HG02678 (cell line): ENCODE measurements at regions not wholly inside any gene's neighbourhood (a gene's known extent, or its start where the extent isn't known, plus 50 kb on each side); places are given as distances from the start of the nearest gene placed in this dataset.

ENCODE experiments used
- ATAC-seq: cut with Tn5 transposase; IDR thresholded peaks from one replicate; pipeline ENCODE4 v1.9.1; 2021; ENCODE audit warnings: mild to moderate bottlenecking, moderate library complexity; ENCODE audit not compliant: unreplicated experiment

DNA sequence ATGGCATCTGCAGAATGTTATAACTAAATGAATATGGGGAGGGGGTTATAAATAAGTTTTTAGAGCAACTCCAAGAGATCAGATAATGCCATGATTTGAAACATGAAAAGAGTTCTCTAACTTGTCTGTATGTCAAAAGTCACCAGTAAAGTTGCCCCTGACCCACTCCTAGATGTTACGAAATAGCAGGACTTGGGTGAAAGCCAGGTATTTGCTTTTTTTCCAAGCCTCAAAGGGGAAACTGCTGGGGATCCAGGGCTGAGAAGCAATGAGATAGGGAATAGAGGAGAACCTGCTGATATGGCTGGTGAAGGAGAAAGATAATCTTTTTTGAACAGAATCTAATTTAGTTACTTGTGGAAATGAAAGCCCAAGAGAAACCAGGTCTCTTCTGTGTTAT, 191.5 kb upstream of the CDH20 start:
- no peak for ATAC-seq

DNA sequence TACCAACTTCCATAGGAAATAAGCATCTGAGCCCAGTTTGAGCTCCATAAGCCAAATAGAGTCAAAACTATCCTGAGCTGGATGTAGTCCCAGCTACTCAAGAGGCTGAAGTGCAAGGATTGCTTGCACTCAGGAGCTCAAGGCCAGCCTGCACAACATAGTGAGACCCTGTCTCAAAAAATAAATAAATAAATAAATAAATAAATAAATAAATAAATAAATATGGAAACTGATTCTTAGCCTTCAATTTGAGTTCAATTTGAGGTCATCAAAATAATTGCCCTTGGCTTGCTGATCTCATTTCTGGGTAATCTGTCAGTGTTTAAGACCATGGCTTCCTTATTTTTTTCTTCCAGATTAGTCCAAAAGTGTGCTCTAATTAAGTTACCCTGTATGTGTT, 184.9 kb upstream of the CDH20 start:
- no peak for ATAC-seq

DNA sequence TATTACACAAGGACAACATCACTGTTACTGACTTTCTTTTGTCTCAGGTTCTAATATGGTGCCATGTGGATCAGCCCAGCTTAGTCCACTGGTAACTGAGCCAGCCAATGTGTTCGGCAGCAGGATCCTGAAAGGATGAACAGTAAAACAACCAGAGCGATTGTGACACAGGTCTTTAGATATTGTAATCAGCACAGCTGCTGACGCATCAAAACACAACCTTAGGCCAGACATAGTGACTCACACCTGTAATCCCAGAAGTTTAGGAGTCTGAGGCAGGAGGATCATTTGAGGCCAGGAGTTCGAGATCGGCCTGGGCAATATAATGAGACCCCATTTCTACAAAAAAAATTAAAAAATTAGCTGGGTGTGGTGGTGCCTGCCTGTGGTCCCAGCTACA, 183.4 kb upstream of the CDH20 start:
- no peak for ATAC-seq

DNA sequence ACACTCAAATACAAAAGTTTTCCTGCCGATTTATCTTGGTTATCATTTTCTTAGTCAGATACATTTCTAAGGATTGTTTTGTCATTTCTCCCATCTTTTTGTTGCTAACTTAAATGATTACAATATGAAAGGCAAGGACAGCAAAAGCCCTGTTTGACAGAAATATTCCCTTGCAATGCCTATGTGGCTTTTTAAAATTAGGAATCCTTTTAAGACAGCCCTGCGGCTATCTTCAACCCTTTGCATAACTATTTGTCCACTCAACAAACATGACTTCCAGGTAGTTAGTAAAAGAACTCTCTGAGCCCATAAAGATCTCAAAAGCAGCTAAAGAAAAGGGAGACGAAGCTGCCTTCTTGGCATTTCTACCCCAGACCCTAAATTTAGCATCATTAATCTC, 179.7 kb upstream of the CDH20 start:
- no peak for ATAC-seq

DNA sequence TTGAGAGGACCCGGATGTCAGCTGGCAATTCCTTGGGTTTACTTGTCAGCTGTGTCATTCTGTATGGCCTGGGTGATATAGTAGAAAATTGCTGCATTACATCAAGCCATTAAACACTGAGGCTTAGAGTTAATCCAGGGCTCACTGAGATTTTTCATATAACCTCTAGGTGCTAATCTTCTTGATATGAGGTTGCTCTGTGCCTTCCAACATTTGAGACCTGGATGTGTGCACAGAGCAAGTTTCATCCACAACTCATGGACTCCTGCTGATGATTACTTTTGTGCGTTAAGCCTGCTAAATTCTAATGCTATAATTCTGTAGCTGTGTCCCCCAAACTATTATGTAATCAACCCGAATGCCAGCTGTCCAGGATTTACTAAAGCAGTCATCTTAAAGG, 178.4 kb upstream of the CDH20 start:
- no peak for ATAC-seq

DNA sequence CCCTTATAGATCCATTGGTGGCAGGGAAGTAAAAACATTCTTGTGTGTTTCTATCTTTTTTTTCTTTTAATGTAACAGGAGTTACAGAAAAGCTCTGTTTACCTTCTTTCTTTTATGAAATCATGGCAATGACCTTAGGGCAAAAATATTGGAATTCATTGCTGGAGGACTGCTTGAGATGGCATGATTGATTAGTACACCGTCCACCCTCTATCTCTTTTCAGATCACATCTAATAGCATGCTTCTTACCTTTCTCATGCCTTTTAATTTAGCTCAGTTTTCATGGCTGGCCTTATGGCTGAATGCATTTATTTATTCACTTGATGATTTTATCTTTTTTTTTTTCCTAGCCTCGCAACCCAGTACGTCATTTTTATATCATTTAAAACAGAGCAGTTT, 177.6 kb upstream of the CDH20 start:
- no peak for ATAC-seq

DNA sequence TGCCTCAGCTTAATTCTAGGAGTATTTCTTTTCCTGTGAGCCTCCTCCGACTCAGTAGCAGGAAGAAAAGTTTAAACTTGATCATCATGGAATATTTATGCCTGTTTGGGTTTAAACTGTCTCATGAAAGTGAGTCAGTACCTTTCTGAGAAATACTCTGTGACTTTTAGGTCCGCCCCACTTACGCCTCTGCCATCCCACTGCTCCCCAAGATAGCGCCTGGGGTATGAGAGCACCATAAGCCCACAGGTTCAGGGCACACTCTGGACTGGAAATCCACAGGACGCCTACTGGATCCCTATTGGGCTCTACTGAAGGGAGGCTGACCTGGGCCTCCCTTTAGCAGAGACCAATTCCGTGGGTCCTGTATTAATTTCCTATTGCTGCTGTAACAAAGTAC, 175.8 kb upstream of the CDH20 start:
- ATAC-seq: no peak

DNA sequence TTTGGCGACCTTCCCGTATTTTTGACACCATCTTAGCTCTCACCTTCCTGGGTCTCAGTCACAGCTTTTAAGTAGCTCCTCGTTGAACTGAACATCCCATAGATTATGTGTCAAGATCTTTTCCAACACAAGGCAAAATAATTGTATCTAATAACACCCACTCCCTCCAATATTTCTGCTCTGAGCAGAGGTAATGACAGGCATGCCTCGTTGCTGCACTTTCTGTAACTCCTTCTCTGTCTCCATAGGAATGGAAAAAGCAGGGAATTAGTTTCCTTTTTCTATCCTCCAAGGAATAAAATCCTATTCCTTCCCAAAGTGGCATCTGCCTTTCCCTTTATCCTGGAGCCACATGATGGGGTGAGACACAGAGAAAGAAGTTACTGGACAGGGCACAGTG, 174.0 kb upstream of the CDH20 start:
- ATAC-seq: no peak

DNA sequence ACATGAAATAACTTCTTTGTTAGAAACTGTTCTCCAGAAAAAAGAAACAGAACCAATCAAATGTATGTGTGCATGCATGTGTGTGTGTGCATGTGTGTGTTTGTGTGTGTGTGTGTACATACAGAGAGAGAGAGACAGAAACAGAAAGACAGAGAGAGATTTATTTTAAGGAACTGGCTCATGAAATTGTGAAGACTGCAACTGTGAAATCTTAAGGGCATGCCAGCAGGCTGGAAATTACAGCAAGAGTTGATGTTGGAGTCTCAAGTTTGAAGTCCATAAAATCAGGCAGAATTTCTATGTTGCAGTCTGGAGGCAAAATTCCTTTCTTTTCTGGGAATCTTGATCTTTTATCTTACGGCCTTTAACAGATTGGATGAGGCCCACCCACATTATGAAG, 168.9 kb upstream of the CDH20 start:
- no peak for ATAC-seq

DNA sequence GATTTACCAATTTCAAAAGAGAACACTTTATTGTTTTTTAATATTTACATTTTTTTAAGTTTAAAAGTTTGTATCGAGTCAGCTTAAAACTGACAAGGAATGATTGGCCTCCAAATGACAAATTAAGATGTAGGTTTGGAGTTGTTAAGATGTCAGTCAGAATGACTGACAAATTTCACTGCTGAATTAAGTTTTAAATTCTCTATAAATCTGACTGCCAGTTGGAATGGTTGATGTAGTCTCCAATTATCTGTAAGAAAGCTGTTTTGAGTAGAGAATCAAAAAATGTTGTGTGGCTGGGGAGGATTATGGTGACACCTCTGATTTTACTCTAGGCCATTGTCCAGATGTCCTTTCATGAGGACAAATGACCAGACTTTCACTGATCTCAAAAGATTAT, 165.3 kb upstream of the CDH20 start:
- ATAC-seq: no peak

DNA sequence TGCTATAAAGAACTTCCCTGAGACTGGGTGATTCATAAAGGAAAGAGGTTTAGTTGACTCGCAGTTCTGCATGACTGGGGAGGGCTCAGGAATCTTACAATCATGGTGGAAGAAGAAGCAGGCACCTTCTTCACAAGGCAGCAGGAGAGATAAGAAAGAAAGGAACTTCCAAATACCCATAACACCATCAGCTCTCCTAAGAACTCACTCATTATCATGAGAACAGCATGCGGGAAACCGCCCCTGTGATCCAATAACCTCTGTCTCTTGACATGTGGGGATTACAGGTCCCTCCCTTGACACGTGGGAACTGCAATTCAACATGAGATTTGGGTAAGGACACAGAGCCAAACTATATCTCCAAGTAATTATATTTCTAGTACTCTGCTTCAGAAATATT, 163.8 kb upstream of the CDH20 start:
- ATAC-seq: no peak

DNA sequence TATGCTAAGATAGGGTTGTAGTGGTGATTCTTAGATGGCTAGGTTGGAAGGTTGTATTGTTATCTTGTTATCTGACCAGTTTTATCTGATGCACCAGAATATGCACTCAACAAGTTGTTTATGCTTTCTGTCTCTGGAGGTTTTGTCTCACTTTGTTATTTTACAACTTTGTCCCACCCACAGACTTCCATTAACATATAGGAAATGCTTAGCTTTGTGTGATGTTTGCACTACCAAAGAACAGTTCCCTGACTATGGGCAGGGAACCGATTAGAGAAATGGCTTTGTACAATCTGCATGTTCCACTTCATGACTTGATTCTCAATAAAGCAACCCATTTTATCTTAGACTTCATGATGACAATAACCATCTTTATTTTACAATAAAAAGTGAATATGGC, 160.6 kb upstream of the CDH20 start:
- ATAC-seq: no peak

DNA sequence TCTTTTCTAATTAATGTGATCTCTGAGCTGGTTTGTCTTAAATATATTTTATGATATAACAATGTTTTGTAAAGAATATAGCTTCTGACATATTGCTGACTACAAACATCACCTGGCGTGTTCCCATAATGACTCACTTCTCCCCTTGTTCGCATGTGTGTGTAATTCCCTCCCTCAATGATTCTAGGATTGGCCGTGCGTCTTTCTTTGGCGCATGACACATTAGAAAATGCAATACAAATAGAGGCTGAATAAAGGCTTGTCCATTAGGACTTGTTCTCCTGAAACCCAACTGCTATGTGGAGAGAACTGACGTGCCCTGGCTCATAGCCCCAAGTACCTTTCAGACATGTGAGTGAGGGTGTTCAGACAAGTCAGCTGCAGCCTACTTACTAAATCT, 159.7 kb upstream of the CDH20 start:
- ATAC-seq: no peak

DNA sequence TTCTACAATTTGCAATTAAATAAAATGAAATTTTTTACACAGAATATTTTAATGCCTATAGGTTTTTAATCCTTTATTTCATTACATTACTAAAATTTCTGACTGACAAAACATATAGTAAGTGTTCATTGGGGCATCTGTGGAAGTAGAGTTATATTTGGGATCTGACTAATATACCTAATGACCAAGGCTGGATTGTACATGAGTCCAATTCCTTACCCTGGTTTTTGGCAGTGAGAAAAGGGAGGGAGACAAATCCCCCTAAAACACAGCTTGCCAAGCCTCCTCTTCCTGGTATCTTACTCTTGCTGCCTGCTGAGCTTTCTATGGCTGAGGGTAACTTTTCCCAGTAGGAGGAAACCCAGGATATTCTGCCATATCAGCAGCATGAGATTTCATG, 149.4 kb upstream of the CDH20 start:
- ATAC-seq: no peak

DNA sequence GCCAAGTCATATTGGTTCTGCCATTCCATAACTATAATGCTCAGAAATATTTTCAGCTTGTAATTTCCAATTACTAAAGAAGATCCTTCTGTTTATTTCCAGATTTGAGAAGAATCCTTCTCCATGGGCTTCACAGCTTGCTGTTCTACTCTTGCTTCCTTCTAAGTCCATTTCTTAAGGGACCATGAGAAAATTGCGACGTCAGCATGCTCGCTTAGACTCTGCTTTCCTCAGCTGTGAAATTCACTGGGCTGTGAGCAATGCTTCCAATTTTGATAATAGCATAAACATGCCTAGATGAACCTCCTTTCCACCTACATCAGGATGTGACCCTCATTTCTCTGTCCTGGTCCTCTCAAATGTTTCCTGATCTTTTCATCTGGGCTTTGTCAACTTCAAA, 145.3 kb upstream of the CDH20 start:
- no peak for ATAC-seq

DNA sequence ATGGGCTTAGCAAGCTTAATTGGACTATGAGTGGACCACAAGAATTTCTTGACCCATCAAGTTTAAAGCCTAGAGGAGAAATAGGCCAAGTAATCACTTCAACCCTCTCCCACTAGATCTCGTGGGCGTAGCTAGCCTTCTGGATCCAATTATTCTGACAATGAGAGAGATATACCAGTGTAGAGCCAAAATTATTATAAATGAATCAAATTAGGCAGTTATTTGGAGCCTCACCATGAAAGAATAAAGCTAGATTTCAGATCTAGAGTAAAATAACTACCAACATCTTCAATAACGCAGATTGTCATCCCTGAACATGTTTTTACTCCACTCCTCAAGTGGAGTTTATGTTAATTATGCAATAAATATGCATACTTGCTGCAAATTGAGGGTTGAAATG, 143.9 kb upstream of the CDH20 start:
- no peak for ATAC-seq

DNA sequence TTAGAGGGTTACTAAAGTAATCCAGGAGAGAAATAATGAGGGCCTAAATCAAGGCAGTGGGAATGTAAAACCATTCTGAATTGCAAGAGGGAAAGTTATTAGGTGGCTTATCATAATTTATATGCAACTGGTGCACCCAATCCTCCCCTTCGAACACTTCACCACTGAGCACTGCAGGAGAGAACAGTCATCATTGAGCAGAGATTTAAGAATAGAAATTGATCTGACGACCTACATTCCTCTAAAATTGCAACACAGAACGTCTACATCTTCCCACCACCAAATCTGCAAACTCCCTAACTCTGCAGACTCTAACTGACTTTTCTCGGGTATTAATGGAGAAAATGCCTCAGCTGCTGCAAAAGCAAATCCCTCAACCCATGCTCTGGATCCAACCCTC, 138.5 kb upstream of the CDH20 start:
- no peak for ATAC-seq

DNA sequence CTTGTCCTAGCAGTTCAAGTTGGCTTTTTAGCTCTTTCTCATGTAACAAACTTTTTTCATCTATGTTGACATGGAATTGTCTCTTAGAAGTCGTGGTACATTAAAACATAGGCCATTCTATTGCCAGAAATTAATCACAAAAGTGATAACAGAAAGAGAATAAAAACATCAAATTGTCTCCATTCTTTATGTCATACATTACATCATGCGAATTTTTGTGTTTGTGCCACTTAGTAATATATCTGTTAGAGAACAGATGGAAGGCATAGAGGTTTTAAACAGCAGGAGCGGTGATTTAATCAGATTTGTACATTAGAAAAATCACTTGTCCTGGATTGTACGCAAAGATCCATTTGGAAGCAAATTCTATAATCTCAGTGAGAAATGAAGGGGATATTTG, 136.5 kb upstream of the CDH20 start:
- no peak for ATAC-seq

DNA sequence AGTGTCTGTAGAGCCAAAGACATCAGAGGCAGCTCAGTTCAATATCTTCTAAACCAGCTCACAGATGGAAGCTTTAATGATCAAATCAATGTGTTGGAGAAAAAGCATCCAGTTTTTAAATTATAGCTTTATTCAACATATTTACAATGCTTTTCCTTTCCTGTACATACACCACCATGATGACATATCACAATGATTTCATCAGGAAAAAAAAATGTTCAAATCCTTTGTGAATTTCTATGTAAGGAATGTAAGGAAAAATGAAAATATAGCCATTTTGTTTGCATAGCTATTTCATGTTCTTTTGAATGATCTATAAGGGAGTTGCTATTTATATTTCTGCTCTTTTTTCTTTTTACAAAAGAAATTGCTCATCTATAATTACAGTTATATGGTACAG, 134.7 kb upstream of the CDH20 start:
- no peak for ATAC-seq

DNA sequence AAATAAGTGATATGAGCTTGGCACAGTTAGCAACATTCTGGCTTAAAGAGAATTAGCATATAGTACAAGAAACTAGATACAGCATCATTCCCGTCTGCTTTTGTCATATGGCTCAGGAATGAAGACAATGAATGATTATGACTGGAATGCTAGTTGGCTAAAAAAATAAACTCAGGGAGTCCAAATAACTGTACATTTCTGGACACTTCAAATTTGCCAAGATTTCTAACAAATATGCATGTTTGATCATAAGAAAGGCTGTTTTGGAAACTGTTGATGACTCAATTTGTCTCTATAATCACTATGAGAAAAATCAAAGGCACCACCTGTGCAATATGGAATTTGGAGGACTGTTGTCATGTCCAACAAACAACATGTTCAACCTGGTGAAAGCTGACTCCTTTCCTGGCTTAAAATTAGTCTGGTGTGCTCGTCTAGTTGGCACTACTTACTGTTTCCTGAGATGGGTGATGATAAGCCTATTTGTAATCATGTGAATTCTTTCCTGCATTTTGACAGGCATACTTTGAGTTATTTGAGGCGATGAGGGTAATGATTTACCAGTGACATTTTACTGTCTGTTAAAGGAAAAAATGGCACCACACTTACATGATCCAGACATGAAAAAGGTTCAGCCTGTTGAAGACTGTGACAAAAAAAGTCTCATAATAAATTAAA, 133.9 kb upstream of the CDH20 start:
- ATAC-seq: no peak

DNA sequence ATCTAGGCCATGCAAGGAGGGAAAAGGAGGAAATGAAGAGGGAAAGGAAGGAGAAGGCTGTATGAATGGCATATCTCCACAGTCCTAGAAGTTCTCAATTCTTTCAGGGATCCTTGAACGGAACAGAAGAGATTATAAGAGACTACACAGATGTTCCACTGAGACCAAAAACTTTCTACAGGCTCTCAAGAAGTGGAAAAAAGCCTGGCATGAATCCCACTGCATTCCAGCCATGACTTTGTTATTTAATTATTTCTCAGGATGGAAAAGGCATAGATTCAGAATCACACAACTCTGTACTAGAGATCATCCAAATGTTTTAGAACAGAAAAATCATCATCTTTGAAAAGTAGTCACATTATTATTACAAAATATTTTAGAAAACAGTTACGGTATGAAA, 131.7 kb upstream of the CDH20 start:
- ATAC-seq: no peak

DNA sequence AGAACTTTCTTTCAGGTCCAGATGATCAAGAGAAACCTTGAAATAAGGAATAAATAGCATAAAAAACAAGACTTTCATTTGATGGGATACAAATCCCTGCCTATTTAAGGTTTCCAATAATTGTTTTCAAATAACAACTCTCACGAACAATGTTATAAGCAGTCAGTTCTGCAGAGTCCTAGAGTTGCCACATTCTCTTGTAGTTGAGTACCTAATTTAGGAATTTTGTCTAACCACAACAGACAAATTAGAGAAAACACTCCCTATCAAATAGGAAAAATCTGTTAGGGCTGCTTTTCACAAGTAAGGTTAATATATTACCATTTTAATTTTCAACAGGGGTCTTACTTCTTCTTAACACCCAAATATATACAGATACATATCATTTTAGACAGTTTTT, 130.1 kb upstream of the CDH20 start:
- ATAC-seq: no peak

DNA sequence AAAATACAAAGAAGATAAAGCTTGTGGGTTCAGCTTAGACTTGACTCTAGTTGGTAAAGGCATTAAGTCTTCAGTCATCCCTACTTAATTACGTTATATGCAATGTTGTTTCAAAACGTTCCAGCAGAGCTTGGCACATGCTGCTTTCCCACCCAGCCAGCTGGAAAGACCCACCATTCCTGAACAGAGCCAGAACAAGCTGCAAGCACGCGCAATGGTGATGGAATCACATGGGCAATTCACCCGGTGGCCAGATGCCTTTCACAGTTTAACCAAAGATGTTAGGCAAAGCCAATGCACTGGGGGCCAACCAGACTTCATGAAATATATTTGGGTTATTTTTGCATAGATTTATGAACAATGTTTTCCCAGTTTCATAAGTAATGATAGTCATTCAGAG, 123.4 kb upstream of the CDH20 start:
- no peak for ATAC-seq

DNA sequence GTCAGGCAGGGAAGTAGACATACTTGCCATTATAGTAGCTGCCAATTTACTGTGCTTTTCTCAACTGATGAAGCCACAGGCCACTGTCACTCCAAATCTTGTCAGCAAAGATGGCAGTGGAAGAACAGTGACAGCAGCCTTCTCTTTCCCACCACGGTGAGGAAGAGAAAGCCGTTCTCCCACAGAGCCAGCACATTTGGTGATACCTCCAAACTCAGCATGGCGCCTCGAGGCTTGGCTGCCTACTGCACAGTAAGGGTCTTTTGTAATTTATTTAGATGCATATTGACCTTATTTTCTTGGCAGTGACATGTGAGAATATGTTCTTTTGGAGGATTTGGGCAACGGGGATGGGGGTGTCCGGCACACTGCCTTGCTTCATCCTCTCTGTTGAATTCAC, 117.2 kb upstream of the CDH20 start:
- no peak for ATAC-seq
